H9 (cell line): ENCODE measurements at regions not wholly inside any gene's neighbourhood (a gene's known extent, or its start where the extent isn't known, plus 50 kb on each side); places are given as distances from the start of the nearest gene placed in this dataset.

Experiments
- DNase-seq: peaks from one replicate; pipeline ENCODE4 v3.0.0-alpha.2; 2017
- H2AFZ ChIP-seq: one replicate; pipeline ENCODE4 v1.6.1; 2013; ENCODE audit warnings: mild to moderate bottlenecking, low read length, control low read depth, moderate library complexity
- H2AK5ac ChIP-seq: 2 replicates; pipeline ENCODE4 v1.6.1; 2013; ENCODE audit warnings: low read length, control low read depth, mixed read lengths; ENCODE audit not compliant: insufficient read length
- H2BK120ac ChIP-seq: one replicate; pipeline ENCODE4 v1.6.1; 2013; ENCODE audit warnings: low read depth, mild to moderate bottlenecking, low read length, control low read depth, inconsistent platforms; ENCODE audit not compliant: poor library complexity, severe bottlenecking
- H2BK12ac ChIP-seq: 2 replicates; pipeline ENCODE4 v1.6.1; 2013; ENCODE audit warnings: low read length, control low read depth, mixed read lengths, low read depth; ENCODE audit not compliant: insufficient read length
- H2BK15ac ChIP-seq: 2 replicates; pipeline ENCODE4 v1.6.1; 2013; ENCODE audit warnings: low read depth, low read length, control low read depth
- H2BK20ac ChIP-seq: one replicate; pipeline ENCODE4 v1.6.1; 2013; ENCODE audit warnings: low read depth, mild to moderate bottlenecking, low read length, control low read depth, inconsistent platforms; ENCODE audit not compliant: poor library complexity, severe bottlenecking
- H2BK5ac ChIP-seq: 2 replicates; pipeline ENCODE4 v1.6.1; 2013; ENCODE audit warnings: low read length, control low read depth, mixed read lengths; ENCODE audit not compliant: insufficient read length
- H3K14ac ChIP-seq: 2 replicates; pipeline ENCODE4 v1.6.1; 2013; ENCODE audit warnings: low read length, control low read depth; ENCODE audit not compliant: insufficient read depth
- H3K18ac ChIP-seq: 2 replicates; pipeline ENCODE4 v1.6.1; 2013; ENCODE audit warnings: low read depth, mild to moderate bottlenecking, mixed read lengths, low read length, control low read depth; ENCODE audit not compliant: insufficient read length
- H3K23ac ChIP-seq: 2 replicates; pipeline ENCODE4 v1.6.1; 2013; ENCODE audit warnings: low read length, control low read depth, mixed read lengths, low read depth; ENCODE audit not compliant: insufficient read length
- H3K23me2 ChIP-seq: 2 replicates; pipeline ENCODE4 v1.6.1; 2013; ENCODE audit warnings: low read depth, mild to moderate bottlenecking, mixed read lengths, low read length, control low read depth; ENCODE audit not compliant: insufficient read length, poor library complexity, severe bottlenecking
- H3K27ac ChIP-seq: 2 replicates; pipeline ENCODE4 v1.5.1; 2013; ENCODE audit warnings: low read length, control low read depth, mixed read lengths, low read depth; ENCODE audit not compliant: insufficient read length
- H3K27me3 ChIP-seq: 2 replicates; pipeline ENCODE4 v1.6.1; 2013; ENCODE audit warnings: low read length, control low read depth, inconsistent platforms; ENCODE audit not compliant: insufficient read depth
- H3K4ac ChIP-seq: 2 replicates; pipeline ENCODE4 v1.6.1; 2013; ENCODE audit warnings: low read depth, mild to moderate bottlenecking, control low read depth, inconsistent platforms, low read length, moderate library complexity
- H3K4me1 ChIP-seq: 2 replicates; pipeline ENCODE4 v1.6.1; 2013; ENCODE audit warnings: low read length, control low read depth, inconsistent platforms; ENCODE audit not compliant: insufficient read depth
- H3K4me2 ChIP-seq: 2 replicates; pipeline ENCODE4 v1.6.1; 2013; ENCODE audit warnings: low read length, control low read depth, mixed read lengths; ENCODE audit not compliant: insufficient read length, insufficient read depth
- H3K56ac ChIP-seq: 2 replicates; pipeline ENCODE4 v1.6.1; 2013; ENCODE audit warnings: low read depth, mild to moderate bottlenecking, mixed read lengths, low read length, control low read depth; ENCODE audit not compliant: insufficient read length
- H3K79me1 ChIP-seq: 2 replicates; pipeline ENCODE4 v1.6.1; 2013; ENCODE audit warnings: low read depth, mild to moderate bottlenecking, moderate library complexity, low read length, control low read depth, inconsistent platforms; ENCODE audit not compliant: insufficient read depth, poor library complexity, severe bottlenecking
- H3K79me2 ChIP-seq: 2 replicates; pipeline ENCODE4 v1.6.1; 2013; ENCODE audit warnings: low read length, control low read depth, inconsistent platforms; ENCODE audit not compliant: insufficient read depth
- H3K9ac ChIP-seq: 2 replicates; pipeline ENCODE4 v1.6.1; 2013; ENCODE audit warnings: low read length, control low read depth, mixed read lengths; ENCODE audit not compliant: insufficient read length; ENCODE audit errors: extremely low read depth
- H3K9me3 ChIP-seq: one replicate; pipeline ENCODE4 v1.6.1; 2013; ENCODE audit warnings: low read depth, low read length, inconsistent platforms; ENCODE audit not compliant: control insufficient read depth
- H3T11ph ChIP-seq: one replicate; pipeline ENCODE4 v1.6.1; 2013; ENCODE audit warnings: mild to moderate bottlenecking, low read length, control low read depth, inconsistent platforms
- H4K20me1 ChIP-seq: one replicate; pipeline ENCODE4 v1.6.1; 2013; ENCODE audit not compliant: control insufficient read depth, insufficient read length, insufficient read depth
- H4K5ac ChIP-seq: 2 replicates; pipeline ENCODE4 v1.6.1; 2013; ENCODE audit warnings: low read depth, mild to moderate bottlenecking, mixed read lengths, low read length, control low read depth; ENCODE audit not compliant: insufficient read length
- H4K8ac ChIP-seq: replicated peaks from 2 replicates; pipeline ENCODE4 v1.6.1; 2013; ENCODE audit warnings: low read length, control low read depth, mixed read lengths, low read depth; ENCODE audit not compliant: insufficient read length
- H4K91ac ChIP-seq: 2 replicates; pipeline ENCODE4 v1.6.1; 2013; ENCODE audit warnings: low read depth, mild to moderate bottlenecking, moderate library complexity, mixed read lengths, low read length, control low read depth; ENCODE audit not compliant: insufficient read length
- H3K27ac Mint-ChIP-seq, 3 experiments: 2 replicates in 2 of 3; 3 replicates in 1 of 3; pipeline ENCODE4 v1.8.0; 2020 to 2021; ENCODE audit warnings: mixed read lengths in 3 of 3, mild to moderate bottlenecking in 1 of 3, moderate library complexity in 1 of 3
- H3K27me3 Mint-ChIP-seq: 2 replicates; pipeline ENCODE4 v1.8.0; 2021; ENCODE audit warnings: low read depth, mild to moderate bottlenecking, moderate library complexity, mixed read lengths
- H3K36me3 Mint-ChIP-seq, 3 experiments: 2 replicates in 2 of 3; 3 replicates in 1 of 3; pipeline ENCODE4 v1.8.0; 2020 to 2021; ENCODE audit warnings: low read depth in 3 of 3, mixed read lengths in 3 of 3; ENCODE audit not compliant: insufficient read depth in 1 of 3
- H3K4me1 Mint-ChIP-seq, 2 experiments: 2 replicates each; pipeline ENCODE4 v1.8.0; 2020; ENCODE audit warnings: mixed read lengths in 2 of 2
- H3K4me3 Mint-ChIP-seq, 2 experiments: 2 replicates in 1 of 2; 3 replicates in 1 of 2; pipeline ENCODE4 v1.8.0; 2020 to 2021; ENCODE audit warnings: mild to moderate bottlenecking in 2 of 2, mixed read lengths in 2 of 2, moderate library complexity in 1 of 2
- H3K9me3 Mint-ChIP-seq, 2 experiments: 2 replicates in 1 of 2; 3 replicates in 1 of 2; pipeline ENCODE4 v1.8.0; 2020; ENCODE audit warnings: mild to moderate bottlenecking in 2 of 2, mixed read lengths in 2 of 2, moderate library complexity in 1 of 2
- CTCF ChIP-seq: fragments of 200-600 bp; sonication (generic); conservative IDR thresholded peaks from 3 replicates; pipeline ENCODE4 v1.8.0; 2021; ENCODE audit warnings: antibody characterized with exemption, mild to moderate bottlenecking

DNA sequence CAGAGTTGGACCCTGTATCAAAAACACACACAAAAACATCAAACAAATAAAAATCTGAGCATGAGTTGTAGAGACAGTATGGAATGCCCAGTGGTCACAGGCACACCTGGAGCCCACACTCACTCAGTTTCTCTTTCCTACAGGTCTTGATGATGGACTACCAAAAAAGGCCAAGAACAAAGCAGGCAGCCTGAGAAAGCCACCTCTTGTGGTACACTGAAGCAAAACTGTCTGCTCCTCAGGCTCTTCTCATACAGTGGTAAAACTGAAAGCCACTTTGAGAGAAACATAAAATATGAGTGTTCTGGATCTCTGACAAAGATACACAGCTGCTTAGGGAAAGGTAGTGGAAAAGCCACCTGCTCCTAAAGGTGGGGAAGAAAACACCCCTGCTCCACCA is 1206.9 kb downstream of the FSTL5 start:
- peaks cover 0 to 3% of the 10 kb centered on the region in 2 experiments; a peak in 3 of 5 replicates for H3K9me3 Mint-ChIP-seq
- Histone ChIP-seq H4K91ac (no peak overlapping the region), H3K27ac (no peak overlapping the region), H3K23me2 (no peaks in the 10 kb centered on the region), H2BK5ac (no peak overlapping the region), H2BK12ac (no peak overlapping the region), H3K9me3 (no peaks in the 10 kb centered on the region), H3K23ac (no peak overlapping the region), H3T11ph (no peak overlapping the region), H2AFZ (no peak overlapping the region), H3K9ac (no peak overlapping the region), H3K4me1 (no peaks in the 10 kb centered on the region), H3K56ac (no peak overlapping the region), H2BK20ac (no peak overlapping the region), H3K79me2 (no peaks in the 10 kb centered on the region), H3K4ac (no peak overlapping the region), H3K14ac (no peak overlapping the region), H3K27me3 (no peaks in the 10 kb centered on the region), H4K5ac (no peak overlapping the region), H3K4me2 (no peak overlapping the region), H4K20me1 (no peaks in the 10 kb centered on the region), H3K18ac (no peak overlapping the region), H2AK5ac (no peak overlapping the region), H3K79me1 (no peaks in the 10 kb centered on the region), H2BK120ac (no peak overlapping the region), H4K8ac (no peak overlapping the region), H2BK15ac (no peak overlapping the region)
- H3K27ac Mint-ChIP-seq = no peak overlapping the region; a peak in 1 of 7 replicates
- H3K36me3 Mint-ChIP-seq = no peaks in the 10 kb centered on the region
- DNase-seq = no peak
- H3K4me1 Mint-ChIP-seq = peaks cover 6 to 7% of the 10 kb centered on the region in 2 experiments; a peak in 3 of 4 replicates
- no peak for TF ChIP-seq CTCF
- H3K4me3 Mint-ChIP-seq = no peak overlapping the region
- no peaks in the 10 kb centered on the region for H3K27me3 Mint-ChIP-seq
